ENCODE measurements at regions not wholly inside any gene's neighbourhood (a gene's known extent, or its start where the extent isn't known, plus 50 kb on each side); places are given as distances from the start of the nearest gene placed in this dataset.

DNA sequence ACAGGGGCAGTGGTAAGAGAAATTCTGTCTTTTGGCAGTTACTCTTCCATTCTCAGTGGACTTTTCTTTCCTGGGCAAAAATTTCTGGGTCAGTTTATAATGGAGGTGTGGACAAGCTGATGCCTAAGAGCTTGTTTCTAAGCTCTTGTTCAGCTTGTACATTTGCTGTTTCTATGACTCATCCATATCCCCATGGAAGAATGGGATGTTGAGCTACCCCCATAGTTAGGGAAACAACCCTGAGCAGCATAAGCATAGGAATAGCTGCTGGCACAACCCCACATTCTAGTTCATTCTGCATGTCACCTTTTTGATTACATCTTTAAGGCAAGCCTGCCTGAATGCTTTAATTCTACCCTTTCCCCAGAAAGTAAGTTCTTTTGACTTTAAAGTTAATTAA is 173.3 kb downstream of the PSAT1 start:
- TF ChIP-seq EZH2 (IDR thresholded peaks at IDR 0.05; ENCODE audit: insufficient read depth, poor library complexity, severe bottlenecking) (no peak), EZH2phosphoT487 (IDR thresholded peaks at IDR 0.05; ENCODE audit: insufficient read depth, low read depth) (no peak)

Data from GM23248 (cell line).